HG03469 (cell line): ENCODE measurements at regions not wholly inside any gene's neighbourhood (a gene's known extent, or its start where the extent isn't known, plus 50 kb on each side); places are given as distances from the start of the nearest gene placed in this dataset.

Source experiments
- ATAC-seq: cut with Tn5 transposase; IDR thresholded peaks from one replicate; pipeline ENCODE4 v1.9.1; 2021; ENCODE audit warnings: mild to moderate bottlenecking, moderate library complexity, moderate number of reproducible peaks; ENCODE audit not compliant: unreplicated experiment

- ATAC-seq, result no peak
Measured at GRCh38 chr7:138405496-138405895, 54.6 kb upstream of the TRIM24 start.

DNA sequence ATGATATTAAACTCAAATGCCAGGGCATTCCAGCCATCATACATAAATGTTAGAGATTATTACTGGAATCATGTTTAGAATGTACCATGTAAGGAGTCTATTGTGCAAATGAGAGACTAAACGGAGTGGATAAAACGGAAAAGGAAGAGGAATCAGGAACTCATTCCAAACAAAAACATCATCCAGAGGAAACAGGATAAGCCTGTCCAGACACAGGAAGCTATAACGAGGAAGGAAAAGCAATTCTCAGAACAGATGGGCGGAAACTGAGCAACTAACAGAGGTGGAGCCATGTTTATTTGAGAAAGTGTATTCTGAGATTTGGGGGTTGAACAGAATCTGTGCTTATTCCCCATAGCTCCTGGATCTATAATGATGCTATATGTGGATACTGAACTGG is 52.3 kb upstream of the TRIM24 start:
- ATAC-seq, result no peak
